Ishikawa (cell line): ENCODE measurements at regions not wholly inside any gene's neighbourhood (a gene's known extent, or its start where the extent isn't known, plus 50 kb on each side); places are given as distances from the start of the nearest gene placed in this dataset.

Experiments
- CEBPB ChIP-seq: IDR thresholded peaks from 2 replicates; pipeline ENCODE4 v1.6.1; 2012
- CREB1 ChIP-seq: IDR thresholded peaks from 2 replicates; pipeline ENCODE4 v1.6.1; 2012; ENCODE audit warnings: low read depth
- EGR1 ChIP-seq: IDR thresholded peaks from 2 replicates; pipeline ENCODE4 v1.6.1; 2012
- EP300 ChIP-seq: IDR thresholded peaks from 2 replicates; pipeline ENCODE4 v1.6.1; 2012; ENCODE audit warnings: borderline replicate concordance
- FOXM1 ChIP-seq: IDR thresholded peaks from 2 replicates; pipeline ENCODE4 v1.6.1; 2012; ENCODE audit warnings: low read depth, borderline replicate concordance
- MAX ChIP-seq: IDR thresholded peaks from 2 replicates; pipeline ENCODE4 v1.6.1; 2012
- NFIC ChIP-seq: IDR thresholded peaks from 2 replicates; pipeline ENCODE4 v1.6.1; 2012
- RAD21 ChIP-seq: IDR thresholded peaks from 2 replicates; pipeline ENCODE4 v1.6.1; 2012; ENCODE audit warnings: low read depth
- TAF1 ChIP-seq: IDR thresholded peaks from 2 replicates; pipeline ENCODE4 v1.6.1; 2012; ENCODE audit warnings: low read depth, mild to moderate bottlenecking
- TCF12 ChIP-seq: IDR thresholded peaks from 2 replicates; pipeline ENCODE4 v1.6.1; 2012; ENCODE audit warnings: low read depth
- TEAD4 ChIP-seq: IDR thresholded peaks from 2 replicates; pipeline ENCODE4 v1.6.1; 2012
- USF1 ChIP-seq: IDR thresholded peaks from 2 replicates; pipeline ENCODE4 v1.6.1; 2012
- YY1 ChIP-seq: IDR thresholded peaks from 2 replicates; pipeline ENCODE4 v1.6.1; 2012; ENCODE audit warnings: low read depth
- ZBTB7A ChIP-seq: IDR thresholded peaks from 2 replicates; pipeline ENCODE4 v1.6.1; 2012; ENCODE audit warnings: low read depth
- TF ChIP-seq, protein P1 (sequence below): IDR thresholded peaks from 2 replicates; pipeline ENCODE4 v1.6.1; 2012; ENCODE audit warnings: low read depth, mild to moderate bottlenecking

GRCh38 chr6:141922898-141923297, 209.8 kb upstream of the GJE1 start:
- no peak for TF ChIP-seq MAX
- no peak for TF ChIP-seq CREB1
- TF ChIP-seq NFIC, result no peak
- no peak for TF ChIP-seq FOXM1
- no peak for TF ChIP-seq TEAD4
- TF ChIP-seq, protein P1, sequence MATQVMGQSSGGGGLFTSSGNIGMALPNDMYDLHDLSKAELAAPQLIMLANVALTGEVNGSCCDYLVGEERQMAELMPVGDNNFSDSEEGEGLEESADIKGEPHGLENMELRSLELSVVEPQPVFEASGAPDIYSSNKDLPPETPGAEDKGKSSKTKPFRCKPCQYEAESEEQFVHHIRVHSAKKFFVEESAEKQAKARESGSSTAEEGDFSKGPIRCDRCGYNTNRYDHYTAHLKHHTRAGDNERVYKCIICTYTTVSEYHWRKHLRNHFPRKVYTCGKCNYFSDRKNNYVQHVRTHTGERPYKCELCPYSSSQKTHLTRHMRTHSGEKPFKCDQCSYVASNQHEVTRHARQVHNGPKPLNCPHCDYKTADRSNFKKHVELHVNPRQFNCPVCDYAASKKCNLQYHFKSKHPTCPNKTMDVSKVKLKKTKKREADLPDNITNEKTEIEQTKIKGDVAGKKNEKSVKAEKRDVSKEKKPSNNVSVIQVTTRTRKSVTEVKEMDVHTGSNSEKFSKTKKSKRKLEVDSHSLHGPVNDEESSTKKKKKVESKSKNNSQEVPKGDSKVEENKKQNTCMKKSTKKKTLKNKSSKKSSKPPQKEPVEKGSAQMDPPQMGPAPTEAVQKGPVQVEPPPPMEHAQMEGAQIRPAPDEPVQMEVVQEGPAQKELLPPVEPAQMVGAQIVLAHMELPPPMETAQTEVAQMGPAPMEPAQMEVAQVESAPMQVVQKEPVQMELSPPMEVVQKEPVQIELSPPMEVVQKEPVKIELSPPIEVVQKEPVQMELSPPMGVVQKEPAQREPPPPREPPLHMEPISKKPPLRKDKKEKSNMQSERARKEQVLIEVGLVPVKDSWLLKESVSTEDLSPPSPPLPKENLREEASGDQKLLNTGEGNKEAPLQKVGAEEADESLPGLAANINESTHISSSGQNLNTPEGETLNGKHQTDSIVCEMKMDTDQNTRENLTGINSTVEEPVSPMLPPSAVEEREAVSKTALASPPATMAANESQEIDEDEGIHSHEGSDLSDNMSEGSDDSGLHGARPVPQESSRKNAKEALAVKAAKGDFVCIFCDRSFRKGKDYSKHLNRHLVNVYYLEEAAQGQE, result no peak
- no peak for TF ChIP-seq EP300
- TF ChIP-seq YY1, result no peak
- no peak for TF ChIP-seq TCF12
- TF ChIP-seq EGR1, result no peak

DNA sequence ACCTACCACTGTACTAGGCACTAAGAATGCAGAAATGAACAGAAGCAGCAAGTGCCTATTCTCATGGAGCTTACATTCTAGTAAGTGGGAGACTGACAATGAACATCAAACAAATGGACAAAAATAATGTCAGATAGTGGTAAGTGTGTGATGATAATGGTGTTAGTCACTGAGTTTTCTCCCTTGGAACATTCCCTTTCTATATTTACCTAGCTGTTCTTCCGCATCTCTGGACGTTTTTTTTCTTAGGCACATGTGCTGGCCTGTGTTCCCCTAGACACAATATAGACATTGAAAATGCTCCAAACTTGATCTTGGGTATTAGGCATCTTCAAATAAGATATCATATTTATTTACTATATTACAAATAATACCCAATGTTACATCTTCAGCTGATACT, 218.1 kb upstream of the GJE1 start:
- no peak for TF ChIP-seq TEAD4
- no peak for TF ChIP-seq NFIC
- no peak for TF ChIP-seq CREB1
- no peak for TF ChIP-seq EP300
- TF ChIP-seq EGR1, result no peak
- TF ChIP-seq, protein P1, result no peak
- TF ChIP-seq YY1, result no peak
- no peak for TF ChIP-seq MAX
- TF ChIP-seq FOXM1, result no peak
- no peak for TF ChIP-seq TCF12
- TF ChIP-seq USF1, result no peak
- no peak for TF ChIP-seq CEBPB
- TF ChIP-seq TAF1, result no peak
- no peak for TF ChIP-seq RAD21
- TF ChIP-seq ZBTB7A, result no peak

DNA sequence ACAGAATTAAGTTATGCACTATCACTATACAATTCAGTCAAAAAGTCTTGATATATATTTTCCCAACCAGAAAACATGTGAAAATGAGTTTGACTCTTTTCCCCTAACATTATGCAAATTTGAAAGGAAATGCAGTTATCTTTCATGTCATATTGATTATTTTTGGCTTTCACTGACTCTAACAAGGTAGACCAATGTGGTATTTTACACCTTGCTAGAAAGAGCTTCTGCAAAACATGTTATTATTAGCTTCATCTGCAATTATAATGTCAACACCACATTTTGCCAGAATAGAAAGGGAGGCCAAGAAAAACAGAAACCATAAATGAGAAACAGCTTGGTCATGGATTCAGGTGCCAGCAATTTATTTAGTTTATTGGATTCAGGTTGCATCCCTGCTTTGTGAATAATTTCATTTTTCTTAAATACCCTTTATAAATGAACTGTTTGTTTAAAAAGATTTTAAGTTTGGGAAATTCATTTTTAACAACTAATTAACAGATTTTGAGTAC, 226.1 kb upstream of the GJE1 start:
- TF ChIP-seq EGR1 (no peak), FOXM1 (no peak), TAF1 (no peak), TEAD4 (no peak), EP300 (no peak), TCF12 (no peak)
- TF ChIP-seq, protein P1, result no peak

DNA sequence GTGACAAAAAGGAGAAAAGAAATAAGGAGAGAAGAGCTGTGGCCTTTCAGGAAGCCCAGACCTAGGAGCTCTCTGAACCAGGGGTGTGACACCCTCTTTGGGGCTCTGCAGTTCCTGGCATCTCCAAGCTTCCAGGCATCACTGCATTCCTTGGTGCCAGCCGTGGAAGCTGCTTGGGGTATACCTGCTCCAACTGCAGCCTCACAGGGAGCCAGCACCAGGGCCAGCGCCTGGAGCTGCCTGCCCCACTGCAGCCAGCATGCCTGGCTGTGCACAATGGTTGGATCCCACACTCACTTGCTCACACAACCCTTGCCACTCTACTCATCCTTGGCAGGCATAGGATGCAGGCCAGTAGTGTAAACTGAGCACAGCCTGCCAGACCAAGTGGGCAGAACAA, 242.1 kb upstream of the GJE1 start:
- TF ChIP-seq MAX, result no peak
- TF ChIP-seq, protein P1, result peak; percentile 74
